ENCODE measurements at regions not wholly inside any gene's neighbourhood (a gene's known extent, or its start where the extent isn't known, plus 50 kb on each side); places are given as distances from the start of the nearest gene placed in this dataset.

- Mint-ChIP-seq H3K9me3 (no peaks in the 10 kb centered on the region), H3K27me3 (ENCODE audit: low read depth) (peaks cover 8% of the 10 kb centered on the region), H3K4me3 (no peak overlapping the region), H3K27ac (ENCODE audit: unreplicated experiment) (peak overlapping the region; percentile 43), H3K36me3 (ENCODE audit: low read depth) (no peaks in the 10 kb centered on the region), H3K4me1 (peaks cover 2% of the 10 kb centered on the region)
- no peak for TF ChIP-seq CTCF (conservative IDR thresholded peaks at IDR 0.05)
- no peak for DNase-seq (ENCODE audit: low read depth, low spot score)
Measured at GRCh38 chr11:119979701-119980100, 158.2 kb downstream of the TRIM29 start.

- Mint-ChIP-seq H3K36me3 (ENCODE audit: low read depth) (no peaks in the 10 kb centered on the region), H3K9me3 (no peaks in the 10 kb centered on the region), H3K4me3 (no peak overlapping the region), H3K27ac (ENCODE audit: unreplicated experiment) (no peak overlapping the region), H3K4me1 (peaks cover 5% of the 10 kb centered on the region), H3K27me3 (ENCODE audit: low read depth) (peaks cover 10% of the 10 kb centered on the region)
- no peak for TF ChIP-seq CTCF (conservative IDR thresholded peaks at IDR 0.05)
- DNase-seq (ENCODE audit: low read depth, low spot score) = no peak
Measured at GRCh38 chr11:119978696-119979095, 159.2 kb downstream of the TRIM29 start.

DNA sequence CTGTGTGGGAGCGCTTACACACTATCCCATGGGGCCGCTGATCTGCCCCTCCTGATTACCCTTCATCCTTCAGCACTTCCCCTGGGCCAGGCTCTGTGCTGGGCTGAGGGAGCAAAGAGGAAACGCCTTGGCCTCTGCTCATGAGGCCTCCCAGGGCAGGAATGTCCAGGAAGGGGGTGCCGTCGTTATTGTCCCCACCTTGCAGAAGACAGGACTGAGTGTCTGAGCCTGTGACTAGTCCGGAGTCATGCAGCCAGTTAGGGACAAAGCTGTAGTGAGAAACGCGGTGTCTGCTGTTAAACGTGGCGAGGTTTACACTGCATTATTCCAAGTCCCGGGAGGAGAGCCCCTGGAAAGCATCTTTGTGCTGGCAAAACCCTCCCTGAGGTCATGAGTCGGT lies 160.0 kb downstream of the TRIM29 start:
- Mint-ChIP-seq H3K9me3 (no peaks in the 10 kb centered on the region), H3K27me3 (ENCODE audit: low read depth) (peaks cover 8% of the 10 kb centered on the region), H3K36me3 (ENCODE audit: low read depth) (no peaks in the 10 kb centered on the region), H3K4me1 (peaks cover 5% of the 10 kb centered on the region), H3K27ac (ENCODE audit: unreplicated experiment) (no peak overlapping the region), H3K4me3 (peak overlapping the region; percentile 12)
- DNase-seq (ENCODE audit: low read depth, low spot score) = no peak
- TF ChIP-seq CTCF (conservative IDR thresholded peaks at IDR 0.05) = no peak

GRCh38 chr11:119977561-119977860 lies 160.4 kb downstream of the TRIM29 start:
- H3K4me3 Mint-ChIP-seq = no peak overlapping the region
- no peaks in the 10 kb centered on the region for H3K36me3 Mint-ChIP-seq (ENCODE audit: low read depth)
- H3K27ac Mint-ChIP-seq (ENCODE audit: unreplicated experiment) = peak overlapping the region; percentile 65
- DNase-seq (ENCODE audit: low read depth, low spot score) = no peak
- peaks cover 5% of the 10 kb centered on the region for H3K4me1 Mint-ChIP-seq
- no peak for TF ChIP-seq CTCF (conservative IDR thresholded peaks at IDR 0.05)
- no peaks in the 10 kb centered on the region for H3K9me3 Mint-ChIP-seq
- H3K27me3 Mint-ChIP-seq (ENCODE audit: low read depth) = peaks cover 8% of the 10 kb centered on the region

DNA sequence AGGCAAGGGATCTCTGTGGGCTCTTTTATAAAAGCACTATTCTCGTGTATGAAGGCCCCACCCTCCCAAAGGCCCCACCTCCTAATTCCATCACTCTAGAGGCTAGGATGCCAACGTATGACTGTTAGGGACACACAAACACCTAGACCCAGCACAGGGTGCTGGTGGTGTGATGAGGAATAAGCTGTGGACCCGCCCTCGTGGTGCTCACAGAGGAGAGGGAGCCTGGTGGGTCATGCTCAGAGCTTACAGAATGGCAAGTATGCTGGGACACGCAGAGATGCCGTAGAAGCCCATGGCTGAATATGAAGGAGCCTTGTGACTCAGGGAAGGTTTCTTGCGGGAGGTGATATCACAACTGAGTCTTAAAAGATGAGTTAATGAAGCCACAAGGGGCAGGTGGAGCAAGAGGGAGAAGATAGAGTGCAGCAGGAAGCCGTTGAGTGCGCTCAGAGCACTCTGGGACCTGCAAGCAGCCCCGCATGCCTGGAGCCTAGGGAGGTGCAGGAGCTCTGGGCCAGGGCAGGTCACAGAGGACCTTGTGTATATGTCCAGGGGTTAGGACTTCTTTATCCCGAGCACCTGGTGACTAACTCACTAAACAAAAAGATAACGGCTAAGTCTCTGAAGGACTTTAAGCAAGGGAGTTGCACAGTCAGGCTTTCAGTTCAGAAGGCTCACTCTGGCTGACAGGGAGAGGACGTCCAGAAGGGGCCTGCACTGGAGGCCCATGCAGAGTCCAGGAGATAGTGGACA lies 160.9 kb downstream of the TRIM29 start:
- Mint-ChIP-seq H3K4me1 (peaks cover 5% of the 10 kb centered on the region), H3K27me3 (ENCODE audit: low read depth) (peaks cover 8% of the 10 kb centered on the region), H3K27ac (ENCODE audit: unreplicated experiment) (peak overlapping the region; percentile 65), H3K36me3 (ENCODE audit: low read depth) (no peaks in the 10 kb centered on the region), H3K9me3 (no peaks in the 10 kb centered on the region), H3K4me3 (no peak overlapping the region)
- TF ChIP-seq CTCF (conservative IDR thresholded peaks at IDR 0.05) = no peak
- DNase-seq (ENCODE audit: low read depth, low spot score) = no peak
